ENCODE measurements at regions not wholly inside any gene's neighbourhood (a gene's known extent, or its start where the extent isn't known, plus 50 kb on each side); places are given as distances from the start of the nearest gene placed in this dataset.

DNA sequence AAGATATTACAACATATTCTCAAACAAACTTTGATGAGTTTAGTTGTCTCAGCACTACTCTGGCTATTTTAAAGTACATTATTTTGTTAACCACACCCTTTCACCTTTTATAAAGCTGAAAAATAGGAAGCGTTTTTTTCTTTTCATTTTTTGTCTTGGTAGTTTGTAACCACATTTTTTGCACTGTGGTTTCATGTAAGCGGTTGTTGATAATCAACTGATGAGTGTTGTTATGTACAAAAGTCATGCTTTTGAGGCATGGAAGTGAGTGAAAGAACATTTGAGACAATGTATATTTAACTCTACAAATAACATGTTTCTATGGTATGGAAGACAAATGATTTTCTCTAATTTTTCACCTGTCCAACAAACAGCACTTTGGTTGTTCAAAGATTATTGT, 52.1 kb upstream of the ATP2B1 start:
- TF ChIP-seq, protein P1, sequence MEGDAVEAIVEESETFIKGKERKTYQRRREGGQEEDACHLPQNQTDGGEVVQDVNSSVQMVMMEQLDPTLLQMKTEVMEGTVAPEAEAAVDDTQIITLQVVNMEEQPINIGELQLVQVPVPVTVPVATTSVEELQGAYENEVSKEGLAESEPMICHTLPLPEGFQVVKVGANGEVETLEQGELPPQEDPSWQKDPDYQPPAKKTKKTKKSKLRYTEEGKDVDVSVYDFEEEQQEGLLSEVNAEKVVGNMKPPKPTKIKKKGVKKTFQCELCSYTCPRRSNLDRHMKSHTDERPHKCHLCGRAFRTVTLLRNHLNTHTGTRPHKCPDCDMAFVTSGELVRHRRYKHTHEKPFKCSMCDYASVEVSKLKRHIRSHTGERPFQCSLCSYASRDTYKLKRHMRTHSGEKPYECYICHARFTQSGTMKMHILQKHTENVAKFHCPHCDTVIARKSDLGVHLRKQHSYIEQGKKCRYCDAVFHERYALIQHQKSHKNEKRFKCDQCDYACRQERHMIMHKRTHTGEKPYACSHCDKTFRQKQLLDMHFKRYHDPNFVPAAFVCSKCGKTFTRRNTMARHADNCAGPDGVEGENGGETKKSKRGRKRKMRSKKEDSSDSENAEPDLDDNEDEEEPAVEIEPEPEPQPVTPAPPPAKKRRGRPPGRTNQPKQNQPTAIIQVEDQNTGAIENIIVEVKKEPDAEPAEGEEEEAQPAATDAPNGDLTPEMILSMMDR (IDR thresholded peaks at IDR 0.05) = no peak
- no peak for TF ChIP-seq POLR2A (IDR thresholded peaks at IDR 0.05)
